Karpas-422 (cell line): ENCODE measurements at regions not wholly inside any gene's neighbourhood (a gene's known extent, or its start where the extent isn't known, plus 50 kb on each side); places are given as distances from the start of the nearest gene placed in this dataset.

Source experiments
- DNase-seq: peaks from one replicate; pipeline ENCODE4 v3.0.0-alpha.2; 2015
- H2AFZ ChIP-seq: fragments of 200-600 bp; sonication (generic); 2 replicates; pipeline ENCODE4 v1.6.1; 2014; ENCODE audit warnings: antibody characterized with exemption, low read length, mixed read lengths
- H3K27ac ChIP-seq: fragments of 200-600 bp; sonication (generic); 2 replicates; pipeline ENCODE4 v1.5.1; 2014; ENCODE audit warnings: mild to moderate bottlenecking, low read length, moderate library complexity
- H3K27me3 ChIP-seq: fragments of 200-600 bp; sonication (generic); 2 replicates; pipeline ENCODE4 v1.6.1; 2014; ENCODE audit warnings: low read length, mixed read lengths
- H3K36me3 ChIP-seq: fragments of 200-600 bp; sonication (generic); 2 replicates; pipeline ENCODE4 v1.6.1; 2014; ENCODE audit warnings: low read length, mixed read lengths; ENCODE audit not compliant: insufficient read depth
- H3K4me1 ChIP-seq: fragments of 200-600 bp; sonication (generic); 2 replicates; pipeline ENCODE4 v1.6.1; 2014; ENCODE audit warnings: mild to moderate bottlenecking, low read length, mixed read lengths
- H3K4me2 ChIP-seq: fragments of 200-600 bp; sonication (generic); 2 replicates; pipeline ENCODE4 v1.6.1; 2014; ENCODE audit warnings: low read length, low read depth, mild to moderate bottlenecking; ENCODE audit not compliant: poor library complexity, severe bottlenecking
- H3K4me3 ChIP-seq: fragments of 200-600 bp; sonication (generic); 2 replicates; pipeline ENCODE4 v1.5.1; 2014; ENCODE audit warnings: mild to moderate bottlenecking, antibody characterized with exemption, low read length, mixed read lengths
- H3K79me2 ChIP-seq: fragments of 200-600 bp; sonication (generic); 2 replicates; pipeline ENCODE4 v1.6.1; 2014; ENCODE audit warnings: mild to moderate bottlenecking, low read length, mixed read lengths
- H3K9ac ChIP-seq: fragments of 200-600 bp; sonication (generic); 2 replicates; pipeline ENCODE4 v1.6.0; 2014; ENCODE audit warnings: low read length
- H3K9me2 ChIP-seq: fragments of 200-600 bp; sonication (generic), shearing (Covaris generic); replicated peaks from 2 replicates; pipeline ENCODE4 v1.6.0; 2014; ENCODE audit warnings: mild to moderate bottlenecking, low read length, moderate library complexity; ENCODE audit not compliant: insufficient read depth
- H3K9me3 ChIP-seq: fragments of 300-700, 200-600 bp; sonication (generic); 2 replicates; pipeline ENCODE4 v1.6.1; 2014; ENCODE audit warnings: low read length, mixed read lengths
- H4K20me1 ChIP-seq: fragments of 200-600 bp; sonication (generic); 2 replicates; pipeline ENCODE4 v1.6.1; 2014; ENCODE audit warnings: mild to moderate bottlenecking, antibody characterized with exemption, low read length, low read depth; ENCODE audit not compliant: insufficient read depth

GRCh38 chr9:23434654-23435053 is 391.4 kb downstream of the ELAVL2 start:
- Histone ChIP-seq H3K27ac (no peak overlapping the region), H4K20me1 (no peaks in the 10 kb centered on the region), H3K36me3 (no peaks in the 10 kb centered on the region), H3K79me2 (no peaks in the 10 kb centered on the region), H3K27me3 (no peaks in the 10 kb centered on the region), H2AFZ (no peak overlapping the region), H3K4me1 (no peaks in the 10 kb centered on the region), H3K9me3 (no peaks in the 10 kb centered on the region), H3K9ac (no peak overlapping the region), H3K4me3 (no peak overlapping the region), H3K4me2 (no peak overlapping the region), H3K9me2 (no peaks in the 10 kb centered on the region)
- DNase-seq = no peak

GRCh38 chr9:23438299-23438907 is 387.6 kb downstream of the ELAVL2 start:
- no peak overlapping the region for H3K4me2 ChIP-seq
- no peaks in the 10 kb centered on the region for H3K27me3 ChIP-seq
- no peaks in the 10 kb centered on the region for H3K9me3 ChIP-seq

GRCh38 chr9:23441275-23441674 is 384.8 kb downstream of the ELAVL2 start:
- H3K9me2 ChIP-seq = no peaks in the 10 kb centered on the region
- no peaks in the 10 kb centered on the region for H4K20me1 ChIP-seq
- H3K79me2 ChIP-seq = no peaks in the 10 kb centered on the region
- H3K27me3 ChIP-seq = no peaks in the 10 kb centered on the region; the same call in 1 of the 2 replicates
- H3K4me3 ChIP-seq = no peak overlapping the region
- no peak for DNase-seq
- no peak overlapping the region for H3K4me2 ChIP-seq
- no peak overlapping the region for H3K27ac ChIP-seq
- H3K9ac ChIP-seq = no peak overlapping the region
- H3K4me1 ChIP-seq = no peaks in the 10 kb centered on the region
- H3K36me3 ChIP-seq = no peaks in the 10 kb centered on the region
- no peak overlapping the region for H2AFZ ChIP-seq
- H3K9me3 ChIP-seq = no peaks in the 10 kb centered on the region

More at GRCh38 chr9:23438299-23438907, 387.6 kb downstream of the ELAVL2 start:
- Histone ChIP-seq H3K27ac (no peak overlapping the region), H3K4me1 (no peaks in the 10 kb centered on the region), H3K79me2 (no peaks in the 10 kb centered on the region), H3K9ac (no peak overlapping the region), H3K4me3 (no peak overlapping the region), H2AFZ (no peak overlapping the region), H3K36me3 (no peaks in the 10 kb centered on the region), H3K9me2 (no peaks in the 10 kb centered on the region), H4K20me1 (no peaks in the 10 kb centered on the region)
- DNase-seq = no peak

- Histone ChIP-seq H3K4me1 (no peaks in the 10 kb centered on the region), H3K9me2 (no peaks in the 10 kb centered on the region), H3K4me3 (no peak overlapping the region), H3K9me3 (no peaks in the 10 kb centered on the region), H3K4me2 (no peak overlapping the region), H2AFZ (no peak overlapping the region), H3K79me2 (no peaks in the 10 kb centered on the region), H3K27me3 (no peaks in the 10 kb centered on the region; the same call in 1 of the 2 replicates), H3K27ac (no peak overlapping the region), H3K9ac (no peak overlapping the region), H3K36me3 (no peaks in the 10 kb centered on the region), H4K20me1 (no peaks in the 10 kb centered on the region)
- no peak for DNase-seq
Measured at GRCh38 chr9:23444658-23445057, 381.4 kb downstream of the ELAVL2 start.

GRCh38 chr9:23447166-23447565 is 378.9 kb downstream of the ELAVL2 start:
- Histone ChIP-seq H3K36me3 (no peaks in the 10 kb centered on the region), H3K4me2 (no peak overlapping the region), H3K9ac (no peak overlapping the region), H3K9me3 (no peaks in the 10 kb centered on the region), H3K9me2 (no peaks in the 10 kb centered on the region), H3K4me3 (no peak overlapping the region), H2AFZ (no peak overlapping the region), H3K4me1 (no peaks in the 10 kb centered on the region), H3K27me3 (no peaks in the 10 kb centered on the region; the same call in 1 of the 2 replicates), H4K20me1 (no peaks in the 10 kb centered on the region), H3K79me2 (no peaks in the 10 kb centered on the region), H3K27ac (no peak overlapping the region)
- DNase-seq = no peak

GRCh38 chr9:23447944-23448343 is 378.1 kb downstream of the ELAVL2 start:
- H3K27me3 ChIP-seq = no peaks in the 10 kb centered on the region; the same call in 1 of the 2 replicates
- H3K9ac ChIP-seq = no peak overlapping the region
- no peak overlapping the region for H3K27ac ChIP-seq
- no peaks in the 10 kb centered on the region for H3K36me3 ChIP-seq
- DNase-seq = no peak
- no peak overlapping the region for H2AFZ ChIP-seq
- no peaks in the 10 kb centered on the region for H3K4me1 ChIP-seq
- H4K20me1 ChIP-seq = no peaks in the 10 kb centered on the region
- no peaks in the 10 kb centered on the region for H3K79me2 ChIP-seq
- no peaks in the 10 kb centered on the region for H3K9me2 ChIP-seq
- no peak overlapping the region for H3K4me3 ChIP-seq
- H3K4me2 ChIP-seq = no peak overlapping the region
- no peaks in the 10 kb centered on the region for H3K9me3 ChIP-seq

- H3K9ac ChIP-seq = no peak overlapping the region
- no peaks in the 10 kb centered on the region for H3K9me2 ChIP-seq
- H3K4me3 ChIP-seq = no peak overlapping the region
- no peaks in the 10 kb centered on the region for H3K36me3 ChIP-seq
- H2AFZ ChIP-seq = no peak overlapping the region
- H4K20me1 ChIP-seq = no peaks in the 10 kb centered on the region
- H3K79me2 ChIP-seq = no peaks in the 10 kb centered on the region
- H3K9me3 ChIP-seq = no peaks in the 10 kb centered on the region
- DNase-seq = no peak
- no peaks in the 10 kb centered on the region for H3K27me3 ChIP-seq
- no peak overlapping the region for H3K27ac ChIP-seq
- no peaks in the 10 kb centered on the region for H3K4me1 ChIP-seq
- no peak overlapping the region for H3K4me2 ChIP-seq
Measured at GRCh38 chr9:23451802-23452418, 374.1 kb downstream of the ELAVL2 start.

- no peak overlapping the region for H3K27ac ChIP-seq
- no peaks in the 10 kb centered on the region for H4K20me1 ChIP-seq
- no peak overlapping the region for H3K4me3 ChIP-seq
Measured at GRCh38 chr9:23464275-23464674, 361.8 kb downstream of the ELAVL2 start.

More at GRCh38 chr9:23464275-23464674, 361.8 kb downstream of the ELAVL2 start:
- H3K9ac ChIP-seq = no peak overlapping the region
- peaks cover 5% of the 10 kb centered on the region for H3K4me1 ChIP-seq
- no peaks in the 10 kb centered on the region for H3K36me3 ChIP-seq
- peaks cover 5% of the 10 kb centered on the region; the same call in 1 of the 2 replicates for H3K27me3 ChIP-seq
- DNase-seq = no peak
- no peaks in the 10 kb centered on the region for H3K79me2 ChIP-seq
- H3K9me2 ChIP-seq = no peaks in the 10 kb centered on the region
- H3K4me2 ChIP-seq = no peak overlapping the region
- H2AFZ ChIP-seq = no peak overlapping the region
- H3K9me3 ChIP-seq = no peaks in the 10 kb centered on the region
